ENCODE measurements at regions not wholly inside any gene's neighbourhood (a gene's known extent, or its start where the extent isn't known, plus 50 kb on each side); places are given as distances from the start of the nearest gene placed in this dataset.

DNA sequence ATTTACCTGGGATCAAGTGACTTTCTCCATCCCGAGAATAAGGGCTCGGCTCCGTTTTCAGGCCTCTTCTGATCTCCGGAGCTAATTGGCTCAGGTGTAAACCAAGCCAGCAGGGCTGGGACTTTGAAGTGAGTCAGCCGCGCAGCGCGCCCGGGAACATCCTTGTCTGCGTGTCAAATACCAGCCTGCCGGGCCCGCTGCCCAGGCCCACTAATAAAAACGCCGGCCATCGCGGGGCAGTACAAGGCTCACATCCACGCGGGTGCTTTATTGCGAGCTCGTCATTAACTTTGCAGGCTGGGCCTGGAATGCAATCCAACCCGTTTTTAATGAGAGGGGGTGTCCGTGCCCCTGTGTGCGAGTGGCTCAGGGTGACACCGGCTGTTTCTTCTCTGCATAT is 416.8 kb downstream of the IRX2 start:
- DNase-seq (ENCODE audit: low read depth) = no peak

DNA sequence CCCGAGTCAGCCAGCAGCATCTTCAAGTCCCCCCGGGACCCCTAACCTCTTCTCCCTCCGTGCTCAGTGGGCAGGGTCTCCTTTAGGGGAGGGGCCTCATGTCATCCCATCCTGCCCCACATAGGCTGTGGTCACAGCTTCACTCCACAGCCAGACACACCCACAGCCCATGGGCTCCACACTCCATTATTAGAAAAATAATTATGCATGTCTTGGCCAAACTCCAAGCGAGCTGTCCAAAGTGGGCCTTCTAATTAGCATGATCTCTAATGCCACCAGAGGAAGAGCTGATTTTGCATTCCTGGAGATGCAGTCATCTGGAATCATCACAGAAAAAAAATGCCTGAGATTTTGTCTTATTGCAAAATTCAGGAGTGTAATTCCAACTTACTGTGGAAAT is 418.2 kb downstream of the IRX2 start:
- DNase-seq (ENCODE audit: low read depth) = no peak

DNA sequence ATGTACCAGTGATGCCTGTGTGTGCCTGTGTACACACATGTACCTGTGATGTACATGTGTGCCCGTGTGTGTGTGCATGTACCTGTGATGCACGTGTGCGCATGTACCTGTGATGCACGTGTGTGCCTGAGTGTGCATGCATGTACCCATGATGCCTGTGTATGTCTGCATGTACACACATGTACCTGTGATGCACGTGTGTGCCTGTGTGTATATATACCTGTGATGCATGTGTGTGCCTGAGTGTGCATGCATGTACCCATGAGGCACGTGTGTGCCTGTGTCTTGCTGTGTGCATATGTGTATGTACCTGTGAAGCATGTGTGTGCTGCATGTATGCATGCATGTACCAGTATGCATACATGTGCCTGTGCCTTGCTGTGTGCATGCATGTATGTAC is 419.0 kb downstream of the IRX2 start:
- no peak for DNase-seq (ENCODE audit: low read depth)

DNA sequence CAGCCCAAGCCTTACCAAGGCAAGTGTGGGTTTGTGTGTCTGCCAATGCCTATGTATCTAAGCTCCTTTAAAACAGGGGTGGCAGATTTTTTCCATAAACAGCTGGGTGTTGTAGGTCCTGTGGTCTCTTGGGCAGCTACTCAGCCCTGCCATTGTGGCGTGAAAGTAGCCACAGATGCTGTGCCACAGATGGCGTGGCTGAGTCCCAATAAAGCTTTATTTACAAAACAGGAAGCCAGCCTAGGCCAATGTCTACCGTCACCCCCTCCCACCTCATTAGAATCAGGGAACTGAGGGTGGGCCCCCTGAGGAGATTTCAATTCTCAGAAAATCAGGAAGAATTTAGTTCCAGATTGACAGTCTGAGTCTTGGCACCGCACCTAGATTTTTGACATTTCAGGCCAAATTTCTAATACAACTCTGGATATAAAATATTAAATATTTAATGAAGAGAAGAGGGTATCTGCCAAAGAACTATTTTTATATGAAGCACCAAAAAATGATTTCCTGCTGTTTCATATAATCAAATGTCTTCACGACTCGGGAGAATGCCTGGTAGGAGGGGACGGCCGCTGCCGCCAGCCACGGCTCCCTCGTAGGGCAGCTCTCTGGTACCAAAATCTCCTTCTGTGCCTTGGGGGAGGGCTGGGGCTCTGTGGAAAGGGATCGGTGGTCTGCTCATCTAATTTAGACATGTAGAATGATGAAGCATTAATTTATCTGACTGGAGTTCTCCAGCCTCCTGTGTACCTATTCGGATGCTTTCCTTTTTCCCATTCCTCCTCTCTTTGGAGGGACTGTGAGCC is 420.9 kb downstream of the IRX2 start:
- no peak for DNase-seq (ENCODE audit: low read depth)

DNA sequence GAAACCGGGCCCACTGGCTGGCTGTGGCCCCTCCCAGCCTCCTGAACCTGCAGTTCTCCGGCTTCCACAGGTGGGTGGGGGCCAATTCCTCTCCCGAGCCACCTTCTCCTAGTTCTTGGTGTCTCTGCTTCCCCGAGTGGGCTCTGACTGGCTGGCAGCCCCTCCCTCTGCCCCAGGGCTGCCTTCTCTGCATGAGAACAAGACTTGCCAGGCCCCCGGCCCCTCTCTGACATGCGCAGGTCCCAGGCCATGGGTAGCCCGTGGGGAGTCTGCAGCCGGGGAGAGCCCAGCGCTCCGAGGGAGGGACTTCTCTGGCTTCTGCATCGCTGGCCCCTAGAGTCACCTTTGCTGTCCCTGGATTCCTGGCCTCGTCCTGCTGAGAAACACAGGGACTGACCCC is 421.7 kb downstream of the IRX2 start:
- DNase-seq (ENCODE audit: low read depth) = no peak

DNA sequence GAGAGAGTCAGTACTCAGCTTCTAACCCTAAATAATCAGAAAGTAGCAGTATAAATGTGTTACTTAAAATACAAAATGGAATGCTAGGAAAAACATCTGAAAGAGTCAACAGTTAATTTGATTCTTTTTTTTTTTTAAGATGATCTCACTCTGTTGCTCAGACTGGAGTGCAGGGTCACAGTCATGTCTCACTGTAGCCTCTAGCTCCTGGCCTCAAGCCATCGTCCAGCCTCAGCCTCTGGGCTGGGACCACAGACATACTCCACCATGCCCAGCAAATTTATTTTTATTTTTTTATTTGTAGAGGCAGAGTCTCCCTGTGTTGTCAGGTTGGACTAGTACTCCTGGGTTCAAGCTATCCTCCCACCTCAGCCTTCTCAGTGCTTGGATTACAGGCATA is 424.9 kb downstream of the IRX2 start:
- DNase-seq (ENCODE audit: low read depth) = no peak

DNA sequence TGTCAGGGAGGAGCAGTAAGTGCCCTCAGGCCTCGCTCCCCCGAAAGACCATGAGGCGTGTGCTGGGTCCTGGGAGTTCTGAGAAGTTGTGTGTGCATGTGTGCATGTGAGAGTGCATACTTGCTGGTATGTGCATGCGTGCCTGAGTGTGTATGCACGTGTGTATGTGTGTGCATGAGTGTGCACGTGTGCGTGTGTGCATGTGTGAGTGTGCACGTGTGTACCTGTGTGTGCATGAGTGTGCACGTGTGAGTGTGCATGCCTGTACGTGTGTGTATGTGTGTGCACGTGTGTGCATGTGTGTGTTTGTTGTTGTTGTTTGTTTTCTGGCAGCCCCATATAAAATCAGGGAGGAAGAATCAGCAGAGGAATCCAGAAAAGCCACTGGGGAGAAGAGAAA is 426.7 kb downstream of the IRX2 start:
- no peak for DNase-seq (ENCODE audit: low read depth)

DNA sequence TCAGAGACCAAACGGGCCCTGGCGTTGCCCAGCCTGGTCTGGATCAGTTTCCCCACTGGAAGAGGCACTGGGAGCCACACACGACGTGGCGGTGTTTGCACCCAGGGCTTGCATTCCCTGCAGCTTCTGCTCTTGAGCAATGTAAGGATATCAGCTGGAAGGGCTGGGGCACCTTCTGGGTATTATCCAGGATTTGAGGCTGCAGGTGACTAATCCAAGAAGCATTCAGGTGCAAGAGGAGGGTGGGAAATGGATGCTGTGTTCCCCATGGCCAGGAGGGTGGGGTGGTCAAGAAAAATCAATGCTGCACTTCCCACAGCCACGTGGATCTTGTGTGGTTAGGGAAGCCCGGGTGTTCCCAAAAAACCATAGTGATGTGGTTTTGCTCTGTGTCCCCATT is 430.9 kb downstream of the IRX2 start:
- DNase-seq (ENCODE audit: low read depth) = no peak

DNA sequence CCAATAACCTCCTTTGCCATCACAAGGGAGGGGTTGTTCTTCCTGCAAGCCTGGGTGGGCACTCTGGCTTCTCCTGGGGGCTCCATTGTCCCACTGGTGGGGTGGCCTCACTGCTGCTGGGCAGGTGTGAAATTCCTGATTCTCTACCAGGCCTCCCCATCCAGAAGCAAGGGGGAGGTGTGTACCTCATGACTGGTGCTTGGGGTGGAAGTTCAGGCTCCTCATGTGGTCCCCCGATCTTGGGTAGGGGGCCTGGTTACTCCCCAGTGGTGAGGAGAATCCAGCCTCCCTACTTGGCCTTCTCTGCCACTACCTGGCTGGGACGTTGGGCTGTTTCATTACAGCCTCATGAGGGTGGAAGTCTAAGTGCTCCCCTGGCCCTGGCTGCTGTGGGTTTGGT is 433.9 kb downstream of the IRX2 start:
- no peak for DNase-seq (ENCODE audit: low read depth)

DNA sequence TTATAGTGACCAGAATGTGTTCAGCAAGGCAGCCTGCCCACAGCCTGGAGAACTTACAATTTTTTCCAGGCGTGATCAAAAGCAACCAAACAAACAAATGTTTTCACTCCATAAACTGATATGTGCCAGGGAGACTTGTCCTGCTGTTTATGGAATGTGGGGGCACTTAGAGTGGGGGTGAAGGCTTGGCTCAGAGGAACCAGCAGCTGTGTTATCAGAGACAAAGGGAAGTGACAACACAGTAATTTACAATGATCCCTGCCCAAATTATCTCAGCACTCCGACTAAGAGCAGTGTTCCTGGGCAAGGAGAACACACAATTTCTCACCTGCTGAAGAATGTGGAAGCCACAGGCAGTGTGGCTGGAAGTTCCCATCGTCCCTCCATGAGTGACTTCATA is 429.1 kb upstream of the IRX4 start:
- DNase-seq (ENCODE audit: low read depth) = no peak

DNA sequence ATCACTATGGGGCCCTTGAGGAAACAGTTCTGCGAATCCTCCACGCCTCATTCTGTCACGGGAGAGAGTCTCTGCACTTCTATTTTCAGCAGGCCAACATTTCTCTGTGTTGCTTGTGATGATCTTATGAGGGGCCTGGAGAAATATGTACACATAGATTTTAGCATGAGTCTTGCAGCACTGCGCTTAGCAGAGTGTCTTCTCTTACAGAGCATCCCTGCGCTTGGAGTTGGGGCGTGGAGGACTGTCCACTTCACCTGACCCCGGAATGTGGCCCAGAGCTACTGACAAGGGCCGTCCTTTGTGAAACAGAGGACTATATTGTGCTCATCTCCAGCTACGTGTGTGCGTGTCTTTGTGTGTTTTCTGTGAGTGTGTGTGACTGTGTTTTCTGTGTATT is 428.2 kb upstream of the IRX4 start:
- DNase-seq (ENCODE audit: low read depth) = no peak

DNA sequence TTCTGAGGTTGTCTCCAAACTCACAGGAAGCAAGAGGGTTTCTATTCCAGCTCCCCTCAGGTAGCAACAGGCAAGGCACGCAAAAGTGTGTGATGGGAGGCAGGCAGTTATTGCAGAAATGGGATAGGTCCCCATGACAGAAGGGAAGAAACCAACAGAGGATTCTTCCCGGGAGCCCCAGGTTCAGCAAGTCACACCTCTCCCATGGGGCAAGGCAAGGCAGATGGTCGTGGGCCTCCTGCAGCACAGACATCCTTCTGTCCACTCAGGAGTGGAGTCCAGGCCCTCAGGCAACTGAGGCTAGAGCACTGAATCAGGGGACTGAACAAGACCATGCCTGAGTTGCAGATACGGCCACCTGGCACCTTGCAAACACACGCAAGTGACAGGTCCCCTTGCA is 424.9 kb upstream of the IRX4 start:
- no peak for DNase-seq (ENCODE audit: low read depth)

DNA sequence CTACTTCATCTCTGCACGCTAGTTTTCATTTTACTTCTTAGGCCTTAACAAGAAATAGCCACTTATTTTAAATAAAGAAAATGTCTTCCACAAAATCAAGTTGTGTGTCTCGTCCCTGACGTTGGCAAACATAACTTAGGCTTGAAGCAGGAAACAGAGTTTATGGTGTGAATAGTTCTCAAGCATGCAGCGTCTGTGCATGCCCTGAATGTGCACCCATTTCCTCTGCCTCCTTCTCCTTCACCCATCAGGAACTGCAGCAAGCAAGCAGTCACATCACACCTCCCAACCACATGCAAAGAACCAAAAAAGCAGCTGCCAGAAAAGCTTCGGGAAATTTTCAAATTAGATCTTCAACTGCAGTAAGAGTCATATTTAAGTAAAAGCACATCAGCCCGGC is 424.0 kb upstream of the IRX4 start:
- no peak for DNase-seq (ENCODE audit: low read depth)

DNA sequence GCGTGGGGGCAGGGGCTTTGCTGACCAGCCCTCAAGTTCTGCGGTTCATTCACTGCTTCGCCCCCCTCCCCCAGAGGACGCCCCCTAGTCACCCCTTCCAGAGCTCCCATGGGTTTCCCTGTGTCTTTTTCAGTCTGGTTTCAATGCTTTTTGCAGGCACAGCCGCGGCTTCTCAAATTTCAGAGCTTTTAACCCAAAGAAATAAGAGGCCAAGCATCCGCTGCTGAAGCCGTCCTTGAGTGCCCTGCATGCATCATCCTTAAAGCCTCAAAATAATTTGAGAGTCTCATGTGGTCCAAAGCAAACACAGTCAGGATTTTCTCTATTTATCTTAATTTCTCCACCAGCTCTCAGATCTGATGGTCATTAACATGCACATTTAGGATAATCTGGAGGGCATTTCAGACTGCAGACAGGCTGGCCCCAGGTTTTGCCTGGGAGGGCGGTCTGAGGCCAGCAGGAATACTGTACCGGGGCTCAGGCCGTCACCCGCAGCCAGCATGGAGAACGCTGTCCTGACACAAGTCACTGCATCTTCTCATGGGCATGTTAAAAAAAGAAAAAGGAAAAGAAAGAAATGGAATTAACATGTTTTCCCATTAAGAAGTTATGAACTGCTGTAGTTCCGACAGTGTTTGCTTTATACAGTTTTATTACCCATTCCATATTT is 420.8 kb upstream of the IRX4 start:
- no peak for DNase-seq (ENCODE audit: low read depth)

DNA sequence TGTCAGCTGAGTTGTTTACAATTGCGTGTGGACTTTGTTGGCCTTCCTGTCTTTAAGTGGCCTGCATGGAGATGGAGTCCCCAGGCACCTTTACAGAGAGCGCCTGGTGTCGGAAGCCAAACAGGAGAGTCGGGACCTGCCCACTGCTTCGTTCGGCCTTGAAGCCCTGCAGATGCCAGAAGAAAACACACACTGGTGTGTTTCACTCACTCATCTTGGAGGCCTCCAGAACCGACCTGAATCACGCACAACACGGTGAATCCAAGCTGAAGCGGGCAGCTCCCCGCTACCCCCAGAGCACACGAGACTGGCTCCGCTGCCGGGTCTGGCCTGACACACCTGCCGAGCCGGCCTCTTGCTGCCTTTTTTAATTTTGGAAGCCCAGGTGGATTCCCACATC is 419.4 kb upstream of the IRX4 start:
- no peak for DNase-seq (ENCODE audit: low read depth)

DNA sequence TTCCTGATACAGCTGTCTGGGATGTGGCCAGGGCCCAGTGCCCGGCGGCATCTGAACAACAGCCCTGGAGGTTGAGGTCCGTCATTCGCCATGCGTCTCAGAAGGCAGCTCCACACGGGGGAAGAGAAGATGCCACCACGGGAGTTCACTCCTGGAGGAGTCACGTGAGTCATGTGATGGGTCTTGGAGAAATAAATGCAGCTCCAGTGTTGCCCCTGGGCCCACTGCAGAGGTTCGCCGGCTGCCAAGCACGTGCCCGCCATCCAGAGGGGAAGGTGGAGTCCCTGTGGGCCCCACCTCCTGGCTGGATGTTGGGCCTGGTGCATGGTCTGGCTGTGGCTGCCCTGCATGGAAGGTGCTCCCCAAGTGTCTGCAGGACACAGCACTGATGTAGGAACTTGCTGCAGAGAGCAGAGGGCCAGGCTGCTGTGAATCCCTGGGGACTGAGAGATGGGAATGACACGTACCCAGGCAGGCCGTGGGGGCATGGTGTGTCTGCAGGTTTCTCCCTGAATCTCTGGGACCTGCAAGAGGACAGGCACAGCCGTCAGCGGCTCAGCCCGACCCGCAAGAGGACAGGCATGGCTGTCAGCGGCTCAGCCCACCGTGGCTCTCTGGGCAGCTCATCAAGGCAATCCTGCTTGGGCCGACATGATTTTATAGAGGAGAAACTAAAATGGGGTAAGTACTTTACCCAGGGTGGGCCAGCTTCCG is 418.3 kb upstream of the IRX4 start:
- DNase-seq (ENCODE audit: low read depth) = no peak

DNA sequence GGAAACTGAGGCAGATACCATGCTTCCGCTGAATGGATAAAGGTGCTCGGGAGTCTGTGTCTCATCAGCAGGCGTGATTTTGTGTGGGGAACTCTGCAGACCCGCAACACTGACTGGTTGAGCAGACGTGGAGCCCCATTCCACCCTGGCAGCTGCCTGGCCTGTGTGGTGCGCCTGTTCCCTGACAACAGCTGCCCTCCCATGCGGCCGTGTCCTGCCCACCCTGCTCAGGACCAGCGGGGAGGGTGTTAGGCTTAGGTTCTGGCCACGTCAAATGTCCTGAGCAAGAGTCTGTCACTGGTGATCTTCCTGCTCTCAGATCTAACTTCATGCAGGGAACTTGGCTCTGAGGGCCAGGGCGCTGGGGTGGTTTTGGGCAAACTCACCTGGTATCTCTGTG is 417.7 kb upstream of the IRX4 start:
- DNase-seq (ENCODE audit: low read depth) = no peak

DNA sequence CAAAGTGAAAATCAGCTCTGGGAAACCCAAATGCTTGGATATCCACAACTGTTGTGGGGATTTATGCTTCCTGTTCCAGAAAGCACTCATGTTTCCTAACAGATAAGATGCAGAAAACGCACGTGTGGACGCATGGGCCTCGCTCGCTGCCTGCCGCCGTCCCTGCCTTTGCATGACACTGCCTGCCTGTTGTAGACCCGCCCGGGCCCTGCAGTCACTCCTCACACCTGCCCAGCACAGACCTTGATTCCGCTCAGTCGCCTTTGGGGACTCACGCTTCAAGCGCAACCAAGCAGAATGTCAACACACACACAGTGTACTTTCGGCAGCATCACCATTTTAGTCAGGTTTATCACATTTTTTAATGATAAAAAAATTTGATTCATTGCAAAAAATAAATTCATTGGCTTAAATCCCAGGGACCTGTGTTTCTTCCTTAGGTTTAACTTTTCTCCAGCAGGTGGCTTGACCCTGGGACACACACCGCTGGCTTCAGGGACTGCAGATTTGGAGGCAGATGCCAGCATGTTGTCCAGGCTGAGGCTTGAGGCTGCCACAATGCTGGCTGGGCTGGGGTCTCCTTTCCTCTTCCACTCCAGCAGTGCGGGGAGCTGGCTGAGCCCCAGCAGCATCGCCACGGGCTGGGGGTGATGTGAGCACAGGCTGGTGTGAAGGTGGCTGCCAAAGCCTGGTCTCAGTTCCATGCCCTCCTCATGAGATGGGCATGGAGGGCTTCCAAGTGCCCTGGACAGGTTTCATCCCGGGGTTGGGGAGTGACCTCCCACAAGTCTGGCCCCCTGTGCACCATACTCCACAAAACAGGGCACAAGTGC is 416.9 kb upstream of the IRX4 start:
- no peak for DNase-seq (ENCODE audit: low read depth)

DNA sequence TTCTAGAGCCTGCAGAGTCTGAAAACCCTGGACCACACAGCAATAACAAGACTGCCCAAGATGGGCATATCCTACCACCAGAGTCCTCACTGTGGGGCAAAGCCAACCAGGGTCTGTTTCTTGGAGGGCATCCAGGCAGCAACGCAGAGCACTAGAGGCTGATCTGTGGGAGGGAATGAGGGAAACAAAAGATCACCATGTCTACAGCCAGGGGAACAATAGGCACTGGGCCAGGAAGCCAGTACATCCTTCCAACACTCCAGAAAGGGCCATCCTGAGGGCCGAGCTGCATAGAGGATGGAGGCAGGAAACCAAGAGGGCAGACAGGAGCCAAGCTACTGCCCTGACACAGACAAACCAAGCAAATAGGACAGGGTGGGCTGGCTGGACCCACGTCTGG is 416.1 kb upstream of the IRX4 start:
- no peak for DNase-seq (ENCODE audit: low read depth)

DNA sequence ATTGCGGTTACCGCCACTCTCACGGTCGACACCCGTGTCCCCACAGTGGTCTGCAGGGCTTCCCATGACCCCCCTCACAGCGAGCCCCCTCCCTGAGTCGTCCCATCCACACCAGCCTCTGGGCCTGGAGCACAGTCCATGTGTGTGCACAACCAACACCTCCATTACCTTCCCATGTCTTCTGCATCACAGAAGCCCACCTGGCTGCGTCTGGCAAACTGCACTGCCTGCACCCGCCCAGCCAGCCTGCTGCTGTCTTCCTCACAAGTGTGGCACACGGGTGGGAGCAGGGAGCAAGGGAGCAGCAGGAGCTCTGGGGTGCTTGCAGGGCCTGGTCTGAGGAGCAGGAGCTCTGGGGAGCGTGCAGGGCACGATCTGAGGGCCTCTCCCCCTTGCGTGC is 415.3 kb upstream of the IRX4 start:
- no peak for DNase-seq (ENCODE audit: low read depth)

DNA sequence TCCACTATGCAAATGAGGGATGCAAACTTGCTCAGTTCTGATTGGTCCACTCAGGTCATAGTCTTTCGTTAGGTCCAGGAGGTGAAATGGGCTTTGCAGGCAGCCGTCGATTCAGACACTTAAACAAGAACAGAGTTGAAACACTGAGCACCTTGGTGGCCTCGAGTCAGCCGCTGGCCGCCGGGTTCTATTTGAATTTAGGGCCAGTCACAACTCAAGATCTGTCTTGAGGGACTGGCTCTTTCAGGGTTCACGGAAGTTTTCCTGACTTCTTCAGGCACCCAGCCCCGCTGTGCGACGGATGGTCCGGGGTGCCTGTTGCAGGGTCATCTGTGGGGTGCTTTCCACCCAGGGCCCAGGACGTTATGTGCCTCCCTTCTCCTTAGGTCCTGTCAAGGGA is 412.8 kb upstream of the IRX4 start:
- DNase-seq (ENCODE audit: low read depth) = no peak

DNA sequence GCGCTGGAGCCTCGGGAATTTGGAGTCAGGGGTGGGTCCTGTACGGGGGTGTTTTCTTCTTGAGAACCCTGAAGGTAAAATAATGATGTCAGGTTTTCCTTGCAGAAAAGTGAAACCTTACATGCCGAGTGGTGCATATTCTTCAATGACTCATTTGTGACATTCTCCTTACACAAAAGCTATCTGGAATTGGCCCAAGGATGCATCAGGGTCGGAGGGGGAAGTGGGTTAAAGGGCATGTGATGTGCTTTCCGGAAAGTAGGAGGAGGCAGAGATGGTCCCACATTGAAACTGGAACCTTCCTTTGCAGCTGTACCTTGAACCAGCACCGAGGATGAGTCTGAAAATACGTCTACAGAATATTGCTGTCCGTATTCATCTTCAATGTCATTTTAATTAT is 411.2 kb upstream of the IRX4 start:
- DNase-seq (ENCODE audit: low read depth) = no peak
